ENCODE measurements at regions not wholly inside any gene's neighbourhood (a gene's known extent, or its start where the extent isn't known, plus 50 kb on each side); places are given as distances from the start of the nearest gene placed in this dataset.

DNA sequence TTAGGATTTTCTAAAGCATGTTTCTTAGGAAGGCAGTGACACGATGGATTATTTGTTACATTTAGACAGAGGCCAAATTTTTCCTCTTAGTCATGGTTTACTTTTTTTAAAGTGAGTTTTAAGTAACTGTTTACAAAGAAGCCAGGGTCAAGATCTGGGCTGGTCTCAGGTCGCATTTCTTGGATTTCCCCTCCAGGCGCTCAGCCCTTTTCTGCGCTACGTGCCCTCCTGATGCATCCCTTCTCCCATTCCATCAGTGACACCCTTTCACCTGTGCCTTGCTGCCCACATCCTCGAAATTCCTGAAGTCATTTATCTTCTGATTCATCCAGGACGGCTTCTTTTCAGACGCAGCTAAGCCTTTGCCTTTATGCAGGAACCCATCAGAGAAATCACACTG is 330.3 kb downstream of the IRX1 start:
- TF ChIP-seq, protein P1, sequence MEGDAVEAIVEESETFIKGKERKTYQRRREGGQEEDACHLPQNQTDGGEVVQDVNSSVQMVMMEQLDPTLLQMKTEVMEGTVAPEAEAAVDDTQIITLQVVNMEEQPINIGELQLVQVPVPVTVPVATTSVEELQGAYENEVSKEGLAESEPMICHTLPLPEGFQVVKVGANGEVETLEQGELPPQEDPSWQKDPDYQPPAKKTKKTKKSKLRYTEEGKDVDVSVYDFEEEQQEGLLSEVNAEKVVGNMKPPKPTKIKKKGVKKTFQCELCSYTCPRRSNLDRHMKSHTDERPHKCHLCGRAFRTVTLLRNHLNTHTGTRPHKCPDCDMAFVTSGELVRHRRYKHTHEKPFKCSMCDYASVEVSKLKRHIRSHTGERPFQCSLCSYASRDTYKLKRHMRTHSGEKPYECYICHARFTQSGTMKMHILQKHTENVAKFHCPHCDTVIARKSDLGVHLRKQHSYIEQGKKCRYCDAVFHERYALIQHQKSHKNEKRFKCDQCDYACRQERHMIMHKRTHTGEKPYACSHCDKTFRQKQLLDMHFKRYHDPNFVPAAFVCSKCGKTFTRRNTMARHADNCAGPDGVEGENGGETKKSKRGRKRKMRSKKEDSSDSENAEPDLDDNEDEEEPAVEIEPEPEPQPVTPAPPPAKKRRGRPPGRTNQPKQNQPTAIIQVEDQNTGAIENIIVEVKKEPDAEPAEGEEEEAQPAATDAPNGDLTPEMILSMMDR (IDR thresholded peaks at IDR 0.05; ENCODE audit: extremely low read depth in 1 of 2, insufficient read depth in 1 of 2, low read depth in 1 of 2, low read length in 2 of 2) = no peak
- no peak for TF ChIP-seq POLR2A (IDR thresholded peaks at IDR 0.05; ENCODE audit: low read depth, low read length)
- TF ChIP-seq JUN (IDR thresholded peaks at IDR 0.05; ENCODE audit: borderline replicate concordance, insufficient read depth, insufficient read length, low read depth) = no peak
- TF ChIP-seq EZH2 (IDR thresholded peaks at IDR 0.05; ENCODE audit: borderline replicate concordance, low read depth, low read length, severe bottlenecking) = no peak
- TF ChIP-seq, protein P2, sequence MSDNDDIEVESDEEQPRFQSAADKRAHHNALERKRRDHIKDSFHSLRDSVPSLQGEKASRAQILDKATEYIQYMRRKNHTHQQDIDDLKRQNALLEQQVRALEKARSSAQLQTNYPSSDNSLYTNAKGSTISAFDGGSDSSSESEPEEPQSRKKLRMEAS (IDR thresholded peaks at IDR 0.05; ENCODE audit: insufficient read depth, insufficient read length) = no peak
